ENCODE measurements at regions not wholly inside any gene's neighbourhood (a gene's known extent, or its start where the extent isn't known, plus 50 kb on each side); places are given as distances from the start of the nearest gene placed in this dataset.
"Not testable (repeated sequence)": the region's sequence is repeated elsewhere in the genome, so short reads cannot be mapped to it uniquely, and the experiment has no call there.

- H3K9me3 Mint-ChIP-seq: peaks cover 3% of the 10 kb centered on the region
- no peak for ATAC-seq (ENCODE audit: low read depth)
- peak overlapping the region; percentile 56 for H3K4me3 Mint-ChIP-seq
- H3K4me1 Mint-ChIP-seq: peaks cover 3% of the 10 kb centered on the region
- no peak overlapping the region for H3K27ac Mint-ChIP-seq
- H3K36me3 Mint-ChIP-seq: no peaks in the 10 kb centered on the region
- H3K27me3 Mint-ChIP-seq: peaks cover 29% of the 10 kb centered on the region
- no peak for DNase-seq (ENCODE audit: low spot score in 2 of 2)
Measured at GRCh38 chr14:103279142-103280025, 54.7 kb upstream of the EIF5 start.

DNA sequence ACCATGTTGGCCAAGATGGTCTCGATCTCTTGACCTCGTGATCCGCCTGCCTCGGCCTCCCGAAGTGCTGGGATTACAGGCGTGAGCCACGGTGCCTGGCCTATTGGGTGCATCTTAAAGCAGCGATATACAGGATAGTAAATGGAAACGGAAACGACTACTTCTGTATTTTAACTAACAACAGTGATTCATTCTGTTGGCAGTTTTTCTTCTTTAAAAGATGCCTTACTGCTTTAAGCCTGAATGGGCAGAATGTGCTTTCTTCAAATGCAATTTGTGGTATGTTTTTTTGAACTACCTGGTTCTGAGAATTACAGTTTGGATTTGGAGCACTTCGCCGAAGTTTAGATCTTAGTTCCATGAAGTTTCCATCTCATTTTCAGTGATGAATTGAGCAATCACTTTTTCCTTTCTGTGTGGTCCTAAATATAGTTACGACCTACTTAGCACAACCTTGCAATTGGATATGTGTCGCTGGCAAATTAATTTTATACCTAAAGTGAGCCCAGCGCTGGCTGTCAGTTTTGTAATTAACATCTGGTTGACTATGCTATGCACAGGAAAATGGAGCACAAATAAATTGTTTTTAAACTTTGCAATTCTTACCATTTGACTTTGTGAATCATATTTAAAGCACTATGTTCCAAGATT is 53.6 kb upstream of the EIF5 start:
- Mint-ChIP-seq H3K4me3 (peak overlapping the region; percentile 56), H3K4me1 (peaks cover 3% of the 10 kb centered on the region), H3K9me3 (no peaks in the 10 kb centered on the region), H3K27ac (no peak overlapping the region), H3K27me3 (peaks cover 33% of the 10 kb centered on the region), H3K36me3 (no peaks in the 10 kb centered on the region)
- DNase-seq (ENCODE audit: low spot score in 2 of 2) (no peak), ATAC-seq (ENCODE audit: low read depth) (peak; percentile 35)

DNA sequence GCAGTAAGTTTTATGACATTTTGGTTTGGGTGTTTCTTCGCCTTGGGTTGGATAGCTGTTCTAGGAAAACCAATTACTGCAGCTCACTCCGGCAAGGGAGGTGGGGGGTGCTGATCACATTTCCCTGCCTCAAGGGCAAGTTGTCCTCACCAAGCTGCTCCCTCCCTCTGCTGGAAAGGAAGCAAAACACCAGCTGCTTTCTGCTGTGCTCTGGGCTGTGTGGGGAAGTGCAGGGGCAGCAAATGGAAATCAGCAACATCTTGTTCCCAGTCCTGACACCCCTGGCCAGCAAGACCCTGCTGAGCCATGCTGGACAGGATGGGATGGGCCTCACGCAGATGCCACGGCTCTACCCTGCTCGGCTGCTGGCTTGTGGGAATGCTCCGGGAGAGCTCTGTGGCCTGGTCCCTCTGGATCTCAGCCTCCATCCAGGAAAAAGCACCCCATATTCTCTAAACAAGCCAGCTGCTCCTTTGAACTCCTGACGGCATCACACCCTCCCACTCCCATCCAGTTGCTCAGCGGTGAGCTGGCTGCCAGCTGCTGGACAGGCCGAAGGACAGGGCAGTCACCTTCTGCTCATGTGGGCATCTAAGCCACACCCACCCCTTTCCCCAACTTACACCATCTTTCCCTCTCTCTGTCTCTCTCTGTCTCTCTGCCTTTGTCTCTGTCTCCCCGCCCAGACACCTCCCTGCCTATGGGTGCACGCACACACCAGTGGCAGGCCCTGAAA is 52.4 kb upstream of the EIF5 start:
- Mint-ChIP-seq H3K4me3 (no peak overlapping the region), H3K27ac (no peak overlapping the region), H3K27me3 (peaks cover 31% of the 10 kb centered on the region), H3K9me3 (no peaks in the 10 kb centered on the region), H3K4me1 (peaks cover 3% of the 10 kb centered on the region), H3K36me3 (no peaks in the 10 kb centered on the region)
- DNase-seq (ENCODE audit: low spot score in 2 of 2) (no peak), ATAC-seq (ENCODE audit: low read depth) (no peak)

DNA sequence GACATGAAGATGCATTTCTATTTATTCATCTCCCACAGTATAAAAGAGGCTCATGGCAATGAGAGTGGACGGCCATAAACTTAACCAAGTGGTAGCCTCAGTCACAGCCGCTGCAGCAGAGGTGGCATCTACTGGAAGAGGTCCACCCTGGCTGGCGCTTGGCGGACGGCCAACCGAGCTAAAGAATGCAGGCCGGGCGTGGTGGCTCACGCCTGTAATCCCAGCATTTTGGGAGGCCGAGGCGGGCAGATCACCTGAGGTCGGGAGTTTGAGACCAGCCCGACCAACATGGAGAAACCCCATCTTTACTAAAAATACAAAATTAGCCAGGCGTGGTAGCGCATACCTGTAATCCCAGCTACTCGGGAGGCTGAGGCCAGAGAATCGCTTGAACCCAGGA is 51.7 kb upstream of the EIF5 start:
- H3K4me3 Mint-ChIP-seq; H3K4me1 Mint-ChIP-seq; ATAC-seq (ENCODE audit: low read depth); DNase-seq (ENCODE audit: low spot score in 2 of 2); H3K27ac Mint-ChIP-seq; H3K36me3 Mint-ChIP-seq; H3K9me3 Mint-ChIP-seq: not testable (repeated sequence)
- H3K27me3 Mint-ChIP-seq: peaks cover 33% of the 10 kb centered on the region

- Mint-ChIP-seq H3K4me3 (no peak overlapping the region), H3K27ac (no peak overlapping the region), H3K4me1 (peaks cover 3% of the 10 kb centered on the region), H3K36me3 (no peaks in the 10 kb centered on the region), H3K27me3 (peaks cover 38% of the 10 kb centered on the region), H3K9me3 (no peaks in the 10 kb centered on the region)
- ATAC-seq (ENCODE audit: low read depth): no peak
- no peak for DNase-seq (ENCODE audit: low spot score in 2 of 2)
Measured at GRCh38 chr14:103282932-103283331, 51.1 kb upstream of the EIF5 start.

GRCh38 chr14:103283916-103284315 is 50.1 kb upstream of the EIF5 start:
- Mint-ChIP-seq H3K27ac (no peak overlapping the region), H3K4me1 (peaks cover 3% of the 10 kb centered on the region), H3K36me3 (no peaks in the 10 kb centered on the region), H3K27me3 (peaks cover 40% of the 10 kb centered on the region), H3K4me3 (no peak overlapping the region), H3K9me3 (no peaks in the 10 kb centered on the region)
- DNase-seq (ENCODE audit: low spot score in 2 of 2) (no peak), ATAC-seq (ENCODE audit: low read depth) (no peak)
